ENCODE measurements at regions not wholly inside any gene's neighbourhood (a gene's known extent, or its start where the extent isn't known, plus 50 kb on each side); places are given as distances from the start of the nearest gene placed in this dataset.

- TF ChIP-seq CTCF (IDR thresholded peaks at IDR 0.05) (no peak), EZH2 (IDR thresholded peaks at IDR 0.05) (no peak)
Measured at GRCh38 chr13:84683448-84683847, 801.2 kb upstream of the SLITRK1 start.
